GM18517 (cell line): ENCODE measurements at regions not wholly inside any gene's neighbourhood (a gene's known extent, or its start where the extent isn't known, plus 50 kb on each side); places are given as distances from the start of the nearest gene placed in this dataset.

Source experiments
- ATAC-seq: cut with Tn5 transposase; IDR thresholded peaks from one replicate; pipeline ENCODE4 v1.9.1; 2021; ENCODE audit warnings: mild to moderate bottlenecking, moderate library complexity; ENCODE audit not compliant: unreplicated experiment

DNA sequence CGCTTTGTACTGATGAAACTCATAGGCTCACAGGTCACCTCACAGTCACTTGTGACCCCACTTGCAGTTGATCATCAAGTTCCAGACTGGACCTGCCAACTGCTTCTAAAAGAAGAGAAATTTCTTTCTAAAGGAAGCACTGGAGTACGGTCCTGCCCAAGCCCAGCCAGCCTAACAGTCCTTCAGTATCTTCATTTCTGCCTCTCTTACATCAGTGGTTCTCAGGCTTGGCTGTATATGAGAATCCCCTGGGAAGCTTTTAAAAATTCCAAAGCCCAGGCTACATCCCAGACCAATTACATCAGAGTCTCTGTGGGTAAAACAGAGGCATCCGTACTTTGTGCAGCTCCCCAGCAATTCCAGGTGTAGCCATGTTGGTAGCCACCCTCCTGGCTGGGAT, 282.1 kb downstream of the NFIB start:
- no peak for ATAC-seq

DNA sequence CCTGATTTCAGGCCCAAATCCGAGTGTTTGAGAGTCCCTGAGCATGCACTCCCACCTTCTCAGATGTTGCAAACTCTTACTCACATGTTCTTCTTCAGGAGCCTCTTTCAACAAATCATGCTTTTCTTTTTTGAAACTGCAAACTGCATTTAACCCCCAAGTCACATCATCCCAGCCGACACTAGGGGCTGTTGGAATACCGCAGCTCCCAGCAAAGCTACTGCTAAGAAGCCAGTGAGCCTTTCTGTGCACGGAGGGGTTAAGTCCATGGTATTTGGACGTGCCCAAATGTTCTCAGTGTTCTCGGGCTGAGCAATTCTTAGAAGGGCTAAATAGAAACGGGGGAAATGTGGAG, 282.9 kb downstream of the NFIB start:
- no peak for ATAC-seq

DNA sequence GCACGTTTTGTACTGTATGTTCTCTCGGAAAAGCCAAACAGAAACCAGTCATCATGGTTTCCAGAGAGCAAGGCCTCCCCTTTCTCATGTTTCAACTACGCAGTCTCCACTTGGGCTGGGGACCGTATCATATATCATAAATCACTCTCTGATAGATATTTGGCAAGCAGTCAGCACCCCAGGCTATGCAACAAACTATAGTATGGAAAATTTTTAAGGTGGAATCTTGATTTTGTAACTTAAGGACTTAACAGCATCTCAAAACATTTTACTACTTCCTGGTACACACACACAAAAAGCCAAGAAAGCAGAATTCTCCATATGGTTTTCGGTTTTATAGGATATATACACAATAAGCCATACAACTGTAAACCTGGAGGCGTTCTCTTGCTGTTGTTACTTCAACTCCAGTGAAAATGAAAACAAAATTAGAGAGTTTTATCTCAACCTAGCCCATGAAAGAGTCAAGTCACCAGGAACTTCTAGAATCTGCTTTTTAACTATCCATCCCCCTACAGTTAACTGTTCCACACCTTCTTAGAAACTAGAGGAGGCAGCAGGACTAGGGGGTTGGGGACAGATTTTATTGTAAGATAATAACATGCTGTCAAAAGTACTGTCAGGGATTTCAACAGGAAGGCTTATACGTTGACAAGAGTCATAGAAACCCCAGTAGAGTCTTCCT, 283.4 kb downstream of the NFIB start:
- no peak for ATAC-seq

DNA sequence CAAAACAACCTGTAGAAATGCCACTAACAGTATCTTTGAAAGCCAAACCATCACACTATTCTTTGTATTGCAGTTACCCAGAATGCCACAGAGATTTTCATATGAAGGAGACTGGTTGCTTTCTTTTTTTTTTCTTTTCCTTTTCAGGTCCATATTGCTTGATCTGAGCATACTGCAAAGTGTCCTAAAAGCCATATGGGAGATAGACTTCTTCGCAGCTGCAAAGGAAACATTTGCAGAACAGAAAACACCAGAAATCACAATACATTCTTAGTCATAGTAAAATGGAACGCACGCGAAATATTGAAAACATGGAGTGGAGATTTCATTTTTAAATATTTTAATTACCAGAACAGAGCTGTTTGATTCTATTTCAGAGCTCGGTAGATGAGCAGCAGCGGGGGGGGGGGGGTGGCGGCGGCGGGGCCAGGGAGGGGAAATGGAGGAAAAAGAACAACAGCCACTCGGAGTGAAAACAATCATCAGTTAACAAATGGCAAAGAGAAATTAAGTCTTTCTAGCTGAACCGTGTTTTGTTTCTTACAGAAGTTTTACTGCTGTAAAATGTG, 284.1 kb downstream of the NFIB start:
- no peak for ATAC-seq

DNA sequence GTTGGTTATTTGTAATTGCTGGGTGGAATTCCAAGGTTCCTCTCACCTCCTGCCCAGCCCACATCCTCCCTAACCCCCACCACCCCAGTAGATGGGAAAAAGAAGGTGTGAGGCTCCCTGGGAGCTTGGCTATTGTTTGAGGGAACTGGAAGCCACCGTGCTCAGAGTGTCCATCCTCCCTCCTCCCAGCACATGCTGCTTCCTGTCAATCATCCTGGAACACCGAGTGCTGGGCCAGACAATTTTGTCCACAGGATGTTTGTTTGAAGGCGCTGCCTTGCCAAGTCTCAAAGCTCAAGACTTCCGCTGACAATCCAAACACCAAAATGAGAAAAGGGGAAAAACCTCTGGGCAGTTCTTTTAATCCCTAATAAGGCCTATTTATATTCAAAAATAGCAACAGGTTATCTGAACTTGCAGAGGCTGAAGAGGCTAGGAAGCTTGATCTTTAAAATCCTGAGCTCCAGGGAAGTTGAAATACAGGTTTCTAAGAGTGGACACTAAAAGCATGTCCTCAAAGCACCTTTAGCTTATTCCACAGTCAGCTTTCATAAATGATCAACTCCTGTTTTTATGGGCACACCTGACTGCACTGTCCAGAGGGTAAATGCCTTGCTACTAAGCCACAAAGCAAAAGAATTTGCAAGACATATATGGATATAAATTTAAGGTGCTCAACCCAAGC, 286.7 kb downstream of the NFIB start:
- ATAC-seq = no peak

DNA sequence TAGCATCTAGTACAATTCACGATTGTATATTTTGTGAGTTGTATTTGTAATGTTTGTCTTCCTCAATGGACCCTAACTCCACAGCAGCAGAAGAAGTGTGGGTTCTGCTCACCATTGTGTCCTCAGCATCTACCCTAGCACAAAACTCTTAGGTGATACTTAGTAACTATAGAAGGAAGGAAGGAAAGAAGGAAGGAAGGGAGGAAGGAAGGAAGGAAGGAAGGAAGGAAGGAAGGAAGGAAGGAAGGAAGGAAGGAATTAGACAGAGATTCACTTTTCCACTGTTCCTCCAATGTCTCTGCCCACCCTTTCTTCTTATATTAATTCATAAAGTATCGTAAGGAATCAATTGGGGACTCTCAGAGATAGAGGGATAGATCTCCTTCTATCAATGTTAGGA, 288.2 kb downstream of the NFIB start:
- no peak for ATAC-seq

DNA sequence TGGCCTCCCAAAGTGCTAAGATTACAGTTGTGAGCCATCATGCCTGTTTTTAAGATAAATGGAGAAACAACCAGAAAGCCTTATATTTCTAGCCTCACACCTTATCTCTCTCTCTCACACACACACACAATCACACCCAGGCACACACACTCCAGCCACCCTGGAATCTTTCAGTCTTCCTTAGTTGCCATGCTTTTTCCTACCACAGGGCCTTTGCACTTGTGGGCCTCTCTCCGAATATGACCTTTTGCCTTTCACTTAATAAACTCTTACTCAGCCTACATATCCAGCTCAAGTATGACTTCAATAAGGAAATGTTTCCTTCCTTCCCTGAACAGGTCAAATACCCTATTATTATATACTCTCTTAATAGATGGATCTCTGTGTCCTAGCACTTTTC, 290.7 kb downstream of the NFIB start:
- ATAC-seq = no peak

DNA sequence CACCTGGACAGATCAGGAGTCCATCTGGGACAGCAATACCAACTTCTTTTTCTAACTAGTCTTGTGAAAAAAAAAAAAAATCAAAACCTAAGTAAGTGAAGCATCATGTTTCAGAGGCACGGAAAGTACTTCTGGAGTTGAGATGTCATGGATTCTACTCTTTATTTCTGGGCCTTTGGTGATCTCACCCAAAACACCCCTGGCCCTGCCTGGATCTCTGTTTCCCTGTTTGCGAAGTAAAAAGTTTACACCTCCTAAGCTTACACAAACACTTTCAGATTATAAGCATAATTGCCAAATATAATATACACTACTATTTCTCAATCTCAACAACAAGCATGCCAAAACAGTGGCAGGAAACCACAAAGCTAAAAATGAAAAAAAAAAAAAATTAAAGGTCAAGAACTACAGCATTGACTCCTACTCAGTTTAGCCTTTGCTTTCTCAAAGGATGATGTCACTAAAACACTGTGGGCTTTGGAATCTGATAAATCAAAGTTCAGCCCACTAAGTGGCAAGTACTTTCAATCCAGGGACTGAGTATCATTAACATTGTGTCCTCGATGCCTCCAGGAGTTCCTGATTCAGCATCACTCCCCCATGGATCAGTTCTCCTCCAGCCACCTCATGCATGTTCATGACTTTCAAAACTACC, 291.9 kb downstream of the NFIB start:
- no peak for ATAC-seq

DNA sequence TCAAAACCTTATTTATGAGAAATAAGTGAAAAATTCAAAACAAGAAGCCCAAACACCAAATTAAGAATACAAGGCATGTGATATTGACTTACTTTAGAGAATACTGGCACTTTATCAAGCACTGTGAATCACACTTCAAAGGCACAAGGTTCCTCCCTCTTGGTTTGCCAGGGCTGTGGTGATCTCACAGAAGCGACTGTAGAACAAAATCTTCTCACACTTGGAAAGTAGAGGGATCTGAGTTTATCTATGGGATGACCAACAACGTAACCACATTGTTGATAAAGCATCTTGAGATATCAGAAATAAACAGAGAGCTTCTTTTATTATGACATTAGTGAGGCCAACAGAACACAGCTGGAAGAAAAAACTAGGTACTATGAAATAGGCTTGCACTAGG, 295.9 kb downstream of the NFIB start:
- no peak for ATAC-seq

DNA sequence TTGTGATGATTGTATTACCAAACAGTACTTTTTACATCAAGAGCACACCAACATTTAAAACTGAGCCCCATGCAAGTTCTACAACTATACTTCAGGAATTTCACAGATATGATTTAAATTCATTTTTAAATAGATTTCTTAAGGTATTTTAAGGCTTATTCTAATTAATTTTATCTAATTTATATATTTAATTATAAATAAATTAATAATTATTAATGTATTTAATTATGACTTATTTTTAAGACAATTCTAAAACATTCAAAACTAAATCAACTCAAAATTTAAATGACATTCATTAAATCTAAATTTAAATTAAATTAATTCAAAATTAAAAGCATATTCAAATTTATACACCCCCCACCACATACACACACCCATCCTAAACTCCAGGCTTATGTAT, 299.2 kb downstream of the NFIB start:
- no peak for ATAC-seq

DNA sequence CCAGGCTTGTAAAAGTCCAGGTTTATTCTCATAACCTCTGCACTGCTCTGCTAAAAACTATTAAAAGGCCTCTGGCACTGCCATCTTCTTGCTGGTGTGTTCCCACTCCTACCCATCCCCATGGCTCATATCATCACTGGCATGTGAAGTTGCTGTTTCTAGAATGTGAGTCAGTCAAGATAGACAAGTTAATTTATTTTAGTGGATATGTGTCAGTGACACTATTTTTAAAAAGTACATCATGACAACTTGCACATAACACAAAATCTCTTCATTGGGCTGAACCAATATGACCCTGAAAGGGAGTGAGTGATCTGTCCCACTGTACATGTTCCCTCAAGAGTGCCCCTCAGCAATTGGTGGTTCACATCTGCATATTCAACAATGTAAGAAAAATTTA, 299.7 kb downstream of the NFIB start:
- no peak for ATAC-seq

DNA sequence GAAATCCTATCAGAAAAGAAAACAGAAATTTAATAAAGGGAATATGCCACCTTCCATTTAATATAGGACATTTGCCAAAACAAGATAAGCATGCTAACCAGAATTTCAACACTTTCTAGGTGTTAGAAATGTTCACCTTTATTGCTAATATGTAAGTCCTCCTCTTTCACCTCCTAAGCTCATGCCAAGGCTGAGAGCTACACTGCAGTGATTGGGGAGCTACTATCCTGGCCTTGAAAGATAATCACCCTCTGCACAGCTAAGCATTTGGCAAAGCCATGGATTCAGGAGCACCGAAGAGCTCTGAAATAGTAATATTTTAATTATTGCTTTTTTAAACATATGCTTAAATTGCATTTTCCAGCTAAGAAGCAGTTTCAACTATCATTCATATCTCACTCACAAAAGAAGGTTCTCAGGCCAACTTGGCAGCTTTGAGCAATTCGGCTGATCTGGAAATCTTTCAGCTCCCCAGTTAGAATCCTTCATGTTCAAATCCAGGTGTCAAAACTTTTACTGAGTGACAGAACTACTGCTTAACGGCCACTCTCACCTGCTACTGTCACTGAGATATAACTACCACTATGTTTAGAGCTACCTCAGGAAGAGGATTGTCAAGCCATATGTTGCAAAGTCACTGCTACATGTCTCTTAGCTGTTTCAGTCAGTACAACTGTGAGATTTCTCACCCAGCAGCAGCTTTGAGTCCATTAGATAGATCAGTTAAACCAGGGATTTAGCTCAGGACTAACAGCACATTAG, 302.0 kb downstream of the NFIB start:
- no peak for ATAC-seq

DNA sequence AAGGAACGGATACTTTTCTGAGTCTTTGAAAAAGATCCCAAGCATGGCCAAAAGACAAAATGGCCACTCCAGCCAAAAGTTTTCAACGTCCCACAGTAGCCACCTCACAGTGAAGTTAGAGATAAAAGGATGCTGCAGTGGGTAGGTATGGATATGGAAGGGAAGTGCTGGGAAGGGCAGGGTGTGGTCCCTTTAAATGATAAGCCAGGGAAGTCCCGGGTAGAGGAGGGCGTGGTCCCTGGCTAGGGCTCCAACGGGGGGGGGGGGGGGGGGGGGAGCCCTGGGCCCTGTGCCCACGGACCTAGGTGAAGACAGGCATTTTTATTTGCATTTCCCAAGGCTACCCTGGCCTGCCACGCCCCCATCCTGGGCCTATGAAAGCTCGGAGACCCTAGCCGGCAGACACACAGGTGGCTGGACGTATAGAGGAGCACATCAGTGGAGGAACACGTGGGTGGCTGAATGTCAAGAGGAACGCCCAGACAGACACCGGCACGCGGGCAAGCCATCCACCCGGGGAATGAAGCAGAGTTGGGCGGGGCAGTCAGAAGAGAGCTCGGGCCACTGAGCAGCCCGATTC, 306.7 kb downstream of the NFIB start:
- ATAC-seq = no peak

DNA sequence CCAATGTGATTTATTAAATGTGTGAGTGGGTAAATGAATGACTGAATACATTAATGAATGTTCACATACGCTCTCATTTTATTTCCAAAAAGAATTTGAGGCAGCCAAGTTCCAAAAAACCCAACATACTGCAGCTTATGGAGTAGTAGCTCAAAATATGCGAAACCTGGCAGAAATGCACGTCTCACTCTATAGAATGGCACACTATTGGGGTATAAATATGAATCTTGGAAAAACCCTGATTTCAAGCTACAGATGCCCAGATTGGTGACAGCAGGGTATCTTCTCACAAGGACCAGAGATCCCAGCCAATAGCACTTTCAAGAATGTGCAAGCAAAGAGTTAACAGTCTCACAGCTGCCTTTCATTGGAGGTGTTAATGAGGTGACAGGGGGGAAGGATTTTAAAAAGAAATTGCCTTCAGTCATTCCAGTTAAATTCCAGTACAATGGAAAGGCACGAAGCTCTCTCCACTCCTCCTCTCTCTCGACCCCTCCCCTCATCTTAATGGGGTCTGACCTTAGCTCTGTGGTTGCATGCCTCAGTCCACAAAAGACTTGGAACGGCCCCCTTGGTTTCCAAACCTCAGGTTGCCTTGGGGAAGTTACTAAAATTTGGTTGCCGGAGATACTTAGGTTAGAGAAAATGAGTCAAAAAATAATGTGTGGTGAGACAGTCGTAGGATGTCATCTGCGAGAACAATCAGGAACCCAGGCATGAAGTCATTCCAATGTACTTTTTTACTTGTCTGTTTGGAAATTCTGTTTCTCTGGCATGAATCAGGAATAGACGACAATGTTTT, 307.4 kb downstream of the NFIB start:
- ATAC-seq = no peak

DNA sequence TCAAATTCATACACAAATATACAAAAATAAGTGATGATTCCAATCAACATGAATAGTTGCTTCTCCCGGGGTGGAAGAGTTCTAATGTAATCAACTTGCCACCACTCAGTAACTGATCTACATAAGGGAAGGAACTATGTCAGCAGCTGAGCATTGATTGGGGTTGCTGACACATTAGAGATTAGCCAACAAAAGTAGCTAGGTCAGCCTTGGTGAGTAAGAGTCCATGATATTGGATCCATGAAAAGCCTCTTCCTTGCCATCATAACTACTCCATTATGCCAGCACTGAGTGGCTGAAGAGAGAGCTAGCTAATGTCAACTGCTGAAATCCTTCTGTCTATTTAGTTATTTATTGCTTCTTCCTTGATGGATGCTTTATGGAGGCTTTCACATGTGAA, 309.8 kb downstream of the NFIB start:
- no peak for ATAC-seq

DNA sequence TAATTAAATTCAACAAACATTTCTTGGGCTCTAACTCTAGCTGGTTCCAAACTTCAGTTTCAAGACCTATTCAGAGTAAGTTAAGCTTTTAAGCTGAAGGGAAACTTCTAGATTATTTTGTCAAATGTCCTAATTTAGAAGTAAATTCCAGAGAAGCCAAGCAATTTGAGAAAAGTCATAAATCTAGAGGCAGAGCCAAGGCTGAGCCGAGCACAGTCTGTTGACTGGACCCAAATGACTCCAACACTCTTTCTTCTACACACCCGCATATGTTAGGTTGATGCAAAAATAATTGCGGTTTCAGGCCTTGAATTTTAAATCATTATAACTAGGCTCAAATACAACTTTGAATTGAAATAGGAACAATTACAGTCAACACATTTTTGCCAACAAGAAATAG, 319.7 kb downstream of the NFIB start:
- no peak for ATAC-seq

DNA sequence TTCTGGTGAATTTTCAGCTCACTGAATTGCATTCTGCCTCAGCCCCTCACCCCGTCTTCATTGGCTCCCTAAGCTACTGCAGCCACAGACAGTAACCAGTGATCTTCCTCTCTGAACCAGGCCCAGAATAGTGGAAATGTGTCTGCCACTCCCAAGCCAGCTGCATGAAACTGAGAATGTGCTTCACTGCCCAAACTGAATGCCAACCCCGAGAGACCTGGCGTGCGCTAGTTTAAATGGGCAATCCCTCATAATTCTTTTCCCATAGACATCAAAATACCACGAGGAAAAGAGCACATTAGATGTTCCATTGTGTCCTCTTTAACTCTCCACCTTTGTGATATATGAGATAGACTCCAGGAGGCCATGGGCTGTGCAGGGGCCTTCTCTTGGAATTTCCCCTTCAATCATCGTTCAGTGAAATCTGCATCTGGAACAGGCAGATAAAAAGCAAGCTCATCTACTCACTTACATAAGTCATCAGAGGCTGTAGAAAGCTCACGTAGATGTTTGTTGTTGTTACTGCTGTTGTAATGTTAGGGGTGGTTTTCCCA, 320.2 kb downstream of the NFIB start:
- no peak for ATAC-seq

DNA sequence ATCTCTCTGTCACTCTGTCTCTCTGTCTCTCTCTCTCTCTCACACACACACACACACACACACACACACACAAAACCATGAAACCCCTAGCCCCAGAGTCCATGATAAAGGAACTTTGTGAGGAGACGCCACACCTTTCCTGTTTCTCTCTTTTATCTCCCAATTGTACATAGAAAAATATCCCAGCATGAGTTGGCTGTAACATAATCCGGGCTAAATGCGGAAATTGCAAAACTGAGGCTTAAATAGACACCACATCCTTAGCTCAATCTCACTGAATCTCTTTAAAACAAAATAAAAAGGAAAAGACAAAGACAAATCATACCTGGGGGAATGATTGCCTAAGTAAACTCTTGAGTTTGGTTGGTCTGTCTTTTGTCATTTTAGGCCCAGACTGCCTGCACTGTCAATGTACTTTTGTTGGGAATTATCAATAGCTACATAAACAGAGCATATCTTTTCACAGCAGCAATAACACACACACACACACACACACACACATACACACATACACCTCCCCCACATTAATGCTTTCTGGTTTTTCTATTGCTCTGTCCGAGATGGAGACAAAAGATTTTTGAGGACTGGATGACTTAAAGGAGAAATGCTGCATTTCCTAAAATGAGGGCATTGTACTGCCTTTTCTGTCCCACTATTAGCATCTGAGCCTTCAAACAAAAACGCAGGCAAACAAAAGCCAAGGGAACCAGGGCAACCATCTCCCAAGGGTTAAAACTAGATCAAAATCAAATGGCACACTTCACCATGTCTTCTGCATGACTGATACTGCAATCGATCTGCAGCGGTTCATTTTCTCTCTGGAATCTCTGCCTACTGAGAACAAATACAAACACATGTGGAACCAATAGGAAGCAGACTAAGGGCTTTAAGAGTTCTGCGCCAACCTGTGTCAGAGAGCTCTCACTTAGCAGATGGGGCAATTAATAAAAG, 321.5 kb downstream of the NFIB start:
- ATAC-seq = no peak

DNA sequence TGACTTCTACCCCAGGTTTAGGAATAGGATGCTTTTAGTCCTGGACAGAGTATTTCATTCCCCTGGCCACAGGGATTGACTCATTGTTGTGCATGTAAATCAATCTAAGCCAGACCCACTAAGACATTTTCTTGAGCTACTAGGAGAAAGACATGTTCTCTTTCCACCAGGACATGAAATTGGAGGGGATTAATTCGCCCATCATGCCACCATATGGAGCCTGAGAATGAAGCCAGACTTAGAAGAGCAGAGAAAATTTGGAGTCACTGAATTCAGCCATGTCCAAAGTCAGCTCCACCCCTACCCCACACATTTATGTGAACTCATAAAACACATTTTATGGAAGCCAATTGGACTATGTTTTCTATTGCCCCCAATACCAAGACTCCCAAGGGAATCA, 322.5 kb downstream of the NFIB start:
- ATAC-seq = no peak
